CD4-positive, alpha-beta T cell treated with Interleukin-17A for 4 hours (primary cell): ENCODE measurements at regions not wholly inside any gene's neighbourhood (a gene's known extent, or its start where the extent isn't known, plus 50 kb on each side); places are given as distances from the start of the nearest gene placed in this dataset.

Experiments
- DNase-seq: peaks from one replicate; pipeline ENCODE4 v3.0.0-alpha.2; 2020; ENCODE audit warnings: mixed read lengths

DNA sequence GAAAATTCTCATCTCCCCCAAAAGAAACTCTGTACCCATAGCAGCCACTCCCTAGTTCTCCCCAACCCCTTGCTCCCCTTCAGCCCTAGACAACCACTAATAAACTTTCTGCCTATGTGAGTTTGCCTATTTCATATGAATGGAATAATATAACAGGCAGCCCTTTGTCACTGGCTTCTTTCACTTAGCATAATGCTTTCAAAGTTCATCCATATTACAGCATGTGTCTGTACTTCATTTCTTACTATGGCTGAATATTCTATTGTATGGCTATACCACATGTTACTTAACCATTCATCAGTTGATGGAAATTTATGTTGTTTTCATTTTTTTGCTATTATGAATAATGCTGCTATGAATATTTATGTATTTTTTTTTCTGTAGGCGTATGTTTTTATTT is 442.9 kb downstream of the SLC4A3 start:
- no peak for DNase-seq

- no peak for DNase-seq
These were observed 444.3 kb downstream of the SLC4A3 start for GRCh38 chr2:220071696-220072095.

DNA sequence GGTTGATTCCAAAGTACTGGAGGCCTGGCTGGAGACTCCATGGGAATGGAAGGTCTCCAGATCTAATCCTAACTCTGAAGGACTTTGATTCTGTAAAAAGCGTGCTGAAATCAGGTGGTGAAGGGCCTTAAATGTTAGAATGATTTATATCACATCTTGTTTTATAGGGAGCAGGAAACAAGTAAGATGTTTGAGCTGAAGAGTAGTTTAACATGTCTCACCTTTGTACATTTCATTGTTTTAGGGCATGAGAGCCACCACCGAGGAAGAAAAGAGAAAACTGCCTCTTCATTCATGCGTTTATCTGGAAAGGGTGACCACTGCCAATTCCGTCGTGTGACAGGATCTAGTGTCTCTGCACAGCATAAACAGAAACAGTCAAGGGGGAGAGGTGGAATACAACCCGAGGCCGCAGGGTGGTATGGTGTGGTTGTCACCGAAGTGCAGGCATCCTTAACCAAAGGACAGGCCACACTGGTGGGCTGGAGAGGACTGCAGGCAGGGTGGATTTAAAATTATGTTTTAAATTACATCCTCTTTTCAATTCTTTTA is 445.3 kb downstream of the SLC4A3 start:
- no peak for DNase-seq

- no peak for DNase-seq
These were observed 448.4 kb downstream of the SLC4A3 start for GRCh38 chr2:220075835-220076234.

GRCh38 chr2:220076734-220077133 is 449.3 kb downstream of the SLC4A3 start:
- DNase-seq = no peak

DNA sequence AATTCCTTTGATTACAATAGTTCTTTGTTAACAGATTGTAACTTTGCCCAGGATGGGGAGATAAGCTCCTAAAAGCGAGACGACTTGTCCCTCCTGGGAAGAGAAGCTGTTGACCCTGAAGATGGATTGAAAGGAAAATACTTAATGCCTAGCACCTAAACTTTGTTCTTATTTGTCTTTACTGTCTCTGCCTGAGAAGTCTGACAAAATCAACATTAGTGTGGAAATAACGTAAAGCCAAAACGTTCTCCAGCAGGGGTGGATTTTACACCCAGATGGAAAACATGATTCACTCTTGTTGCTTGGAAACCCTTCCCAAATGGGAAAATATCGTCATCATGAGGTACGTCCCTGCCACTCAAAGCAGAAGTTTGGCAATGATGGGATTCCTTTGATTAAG is 450.1 kb downstream of the SLC4A3 start:
- DNase-seq = no peak

DNA sequence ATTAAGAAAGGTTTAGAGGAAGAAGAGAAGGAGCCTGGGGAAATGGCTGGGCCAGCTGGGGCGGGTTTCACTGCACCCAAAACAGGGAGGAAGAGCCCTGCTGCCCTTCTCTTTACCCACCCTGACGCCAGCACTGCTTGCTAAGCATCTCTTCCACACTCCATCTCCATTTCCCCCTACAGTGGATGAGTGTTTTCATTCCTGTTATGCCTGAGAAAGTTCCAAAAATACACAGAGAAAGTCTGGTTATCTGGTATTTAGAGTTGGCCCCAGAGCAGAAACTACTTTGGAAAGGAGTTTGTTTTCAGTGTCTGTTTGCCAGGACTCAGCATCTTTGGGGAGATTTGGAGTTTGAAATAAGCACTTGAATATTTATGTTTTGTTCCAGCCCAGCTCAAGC is 451.0 kb downstream of the SLC4A3 start:
- no peak for DNase-seq

- no peak for DNase-seq
These were observed 452.2 kb downstream of the SLC4A3 start for GRCh38 chr2:220079595-220079994.

DNA sequence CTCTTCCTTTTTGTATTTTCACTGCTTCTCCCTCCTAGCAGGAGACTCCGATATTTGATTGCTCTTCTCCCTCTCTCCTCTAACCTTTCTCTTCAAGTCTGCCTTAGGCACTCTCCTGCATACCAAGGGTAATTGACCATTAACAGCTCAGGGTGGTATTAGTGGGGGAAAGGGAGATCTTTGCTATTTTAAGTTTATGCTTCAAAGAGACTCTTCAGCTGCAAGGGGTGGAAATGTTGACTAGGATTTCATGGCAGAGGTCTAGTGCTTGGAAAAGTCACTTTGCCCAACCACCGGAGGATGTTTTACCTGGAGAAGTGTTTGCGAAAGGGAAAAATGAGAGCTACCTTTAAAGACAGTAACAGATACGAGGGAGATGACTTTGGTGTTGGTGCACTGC is 453.7 kb downstream of the SLC4A3 start:
- no peak for DNase-seq

DNA sequence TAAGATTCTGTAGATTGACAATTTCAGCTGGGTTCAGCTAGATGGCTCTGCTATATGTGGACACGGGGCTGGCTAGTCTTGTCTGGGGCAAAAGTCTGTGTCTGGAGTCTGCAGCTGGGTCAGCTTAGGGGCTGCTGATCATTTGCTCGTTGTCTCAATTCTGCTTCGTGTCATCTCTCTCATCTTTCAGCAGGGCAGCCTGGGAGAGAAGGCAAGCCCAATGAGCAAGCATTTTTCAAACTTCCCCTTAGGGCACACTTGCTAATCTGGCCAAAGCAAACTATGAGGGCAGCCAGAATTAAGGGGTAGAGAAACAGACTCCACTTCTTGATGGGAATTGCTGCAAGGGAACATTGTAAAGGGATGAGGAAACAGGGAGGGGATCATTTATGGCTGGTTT is 462.6 kb downstream of the SLC4A3 start:
- DNase-seq = no peak

DNA sequence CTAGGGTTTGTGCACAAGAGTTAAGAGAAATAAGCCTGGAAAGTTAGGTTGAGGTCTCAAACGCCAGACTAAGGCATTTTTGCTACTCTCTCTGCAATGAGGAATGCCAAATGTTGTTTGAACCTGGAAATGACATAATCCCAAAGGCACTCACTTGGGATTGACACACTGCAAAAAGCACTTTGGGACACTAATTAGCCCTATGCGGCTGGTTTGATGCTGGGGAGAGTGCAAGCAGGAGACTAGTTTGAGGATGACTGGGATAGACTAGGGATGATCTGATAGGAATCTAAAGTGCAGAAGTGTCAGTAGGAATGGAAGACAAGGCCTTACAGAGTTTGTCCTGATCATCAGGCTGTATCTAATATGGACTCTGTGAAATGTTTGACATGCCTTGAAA is 469.0 kb downstream of the SLC4A3 start:
- no peak for DNase-seq

- no peak for DNase-seq
These were observed 474.6 kb downstream of the SLC4A3 start for GRCh38 chr2:220101980-220102379.

GRCh38 chr2:220103596-220103995 is 476.2 kb downstream of the SLC4A3 start:
- no peak for DNase-seq

DNA sequence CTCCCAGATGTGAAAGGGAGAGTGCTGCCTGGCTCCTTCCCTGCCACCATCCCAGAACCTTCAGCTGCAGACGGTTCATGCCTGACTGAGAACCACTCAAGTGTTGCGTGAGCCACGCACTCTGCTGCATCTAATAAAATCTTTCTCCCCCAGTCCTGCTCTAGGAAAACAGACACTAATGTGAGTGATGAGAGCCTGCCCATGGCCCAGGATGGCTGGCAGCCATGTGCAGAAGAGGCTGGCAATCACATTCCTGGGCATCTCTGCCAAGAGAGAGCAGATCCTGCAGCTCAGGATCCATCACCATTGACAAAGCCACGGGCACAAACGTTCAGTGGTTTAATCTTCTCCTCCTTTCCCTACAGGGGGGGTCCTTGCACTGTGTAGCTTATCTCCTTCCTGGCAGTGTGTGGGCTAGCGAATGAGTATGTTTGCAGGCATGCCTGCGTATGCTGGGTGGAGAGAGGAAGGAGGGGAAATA is 477.5 kb downstream of the SLC4A3 start:
- DNase-seq = no peak

GRCh38 chr2:220106065-220106464 is 478.6 kb downstream of the SLC4A3 start:
- DNase-seq = no peak

DNA sequence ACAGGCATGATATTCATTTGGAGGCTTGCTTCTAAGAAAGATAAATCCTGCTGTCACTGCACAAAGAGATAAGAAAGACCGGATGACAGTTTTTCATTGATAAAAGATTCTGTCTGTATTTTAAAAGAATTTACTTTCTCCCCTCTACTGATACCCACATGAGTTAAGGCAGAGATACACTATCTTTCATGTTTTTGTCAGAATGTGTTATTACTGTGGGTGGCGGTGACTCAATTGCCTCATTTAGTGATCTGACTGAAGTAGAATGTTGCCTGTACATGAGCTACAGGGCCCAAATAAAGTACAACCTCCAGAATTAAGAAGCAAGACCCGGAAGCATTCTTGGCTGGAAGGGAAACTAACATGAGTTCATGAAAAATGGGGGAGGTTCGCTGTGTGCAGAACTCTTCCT is 480.0 kb downstream of the SLC4A3 start:
- no peak for DNase-seq

DNA sequence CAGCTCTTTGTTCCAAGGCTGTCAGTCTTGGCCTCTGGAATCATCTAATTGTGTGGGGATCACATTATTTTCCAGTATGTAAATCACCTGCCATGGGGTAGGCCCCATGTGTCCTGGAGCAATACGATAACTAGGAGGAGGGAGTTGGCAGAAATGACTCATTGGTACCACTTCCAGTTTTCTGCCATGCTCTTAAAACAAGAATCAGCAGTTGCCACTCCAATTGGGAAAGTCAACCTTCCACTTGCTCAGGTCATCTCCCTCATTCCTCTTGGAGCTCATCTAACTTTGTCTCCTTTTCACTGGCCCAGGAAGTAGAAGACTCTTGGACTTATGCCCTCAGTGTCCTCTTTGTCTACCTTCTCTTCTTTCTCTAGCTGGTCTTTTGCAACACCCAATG is 487.0 kb downstream of the SLC4A3 start:
- DNase-seq = no peak

GRCh38 chr2:220117025-220117424 is 489.6 kb downstream of the SLC4A3 start:
- no peak for DNase-seq

DNA sequence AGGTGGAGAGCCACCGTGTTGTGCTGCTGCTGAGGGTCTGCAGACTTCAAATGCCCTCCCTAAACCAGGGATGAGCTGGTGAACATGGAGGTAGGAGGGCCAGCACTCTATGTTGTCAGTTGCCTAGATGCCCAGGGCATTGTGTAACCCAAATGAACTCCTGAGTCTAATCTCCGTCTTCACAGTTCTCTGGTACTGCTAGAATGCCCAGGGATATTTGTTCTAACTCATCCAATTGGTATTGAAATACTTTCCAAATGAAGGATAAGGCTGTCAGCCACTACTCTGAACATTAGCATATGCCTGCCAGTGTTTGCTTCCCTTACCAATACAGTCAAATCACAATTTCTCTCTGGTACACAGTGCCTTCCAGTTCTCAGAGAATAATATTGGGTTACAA is 492.6 kb downstream of the SLC4A3 start:
- DNase-seq = no peak

- DNase-seq = no peak
These were observed 496.3 kb downstream of the SLC4A3 start for GRCh38 chr2:220123751-220124150.

DNA sequence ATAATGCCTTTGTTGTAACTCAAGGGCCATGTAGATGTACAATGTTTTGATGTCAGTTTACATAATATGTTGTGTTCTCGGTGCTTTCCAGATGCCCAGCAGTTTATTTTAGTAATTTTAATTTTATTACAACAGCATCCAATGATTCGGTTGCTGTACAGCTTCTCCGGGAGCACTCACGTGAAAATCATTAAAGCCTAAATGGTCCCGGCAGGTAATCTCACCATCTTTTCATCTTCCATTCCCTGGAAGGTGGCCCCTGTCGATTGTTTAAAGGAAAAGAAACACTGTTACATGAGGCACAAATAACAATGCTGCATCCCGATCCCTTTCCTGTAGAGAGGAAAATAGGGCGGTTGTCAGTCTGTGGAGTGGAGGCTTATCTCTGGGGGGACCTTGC is 498.1 kb downstream of the SLC4A3 start:
- no peak for DNase-seq

DNA sequence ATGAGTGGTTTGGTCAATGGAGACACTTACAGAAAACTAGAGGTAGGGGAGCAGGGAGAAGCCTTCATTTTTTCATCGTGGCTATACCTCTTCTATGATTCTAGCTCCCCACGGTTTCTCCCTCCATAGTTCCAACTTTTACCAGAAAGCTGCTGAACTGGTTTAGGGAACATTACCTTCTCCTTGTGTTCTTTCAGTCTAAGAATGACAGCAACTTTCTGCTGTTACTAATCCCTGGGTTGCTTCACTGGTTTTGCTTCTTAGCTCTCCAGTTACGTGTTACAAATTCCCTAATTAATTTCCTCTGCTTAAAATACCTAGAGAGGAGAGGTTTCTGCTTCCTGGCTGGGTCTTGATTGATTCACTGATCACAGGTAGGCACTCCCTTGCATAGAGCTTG is 499.9 kb downstream of the SLC4A3 start:
- no peak for DNase-seq

DNA sequence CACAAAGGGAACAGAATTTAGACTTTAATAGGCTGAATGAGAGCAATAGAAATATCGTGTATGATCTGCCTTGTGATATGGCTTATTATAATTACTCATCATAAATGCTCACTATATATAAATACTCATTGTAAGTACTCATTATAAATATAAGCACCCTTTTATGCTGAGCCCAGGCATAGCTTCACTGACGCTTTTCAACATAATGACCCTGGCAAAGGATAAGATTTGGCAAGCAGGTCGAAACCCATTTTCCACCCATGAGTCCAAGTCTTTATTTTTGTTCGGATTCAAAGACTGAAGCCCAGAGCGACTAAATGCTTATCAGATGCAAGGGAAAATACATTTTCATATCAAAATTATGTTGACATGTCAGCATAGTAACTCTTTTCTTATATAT is 500.4 kb downstream of the SLC4A3 start:
- DNase-seq = no peak

GRCh38 chr2:220129391-220129790 is 502.0 kb downstream of the SLC4A3 start:
- no peak for DNase-seq

DNA sequence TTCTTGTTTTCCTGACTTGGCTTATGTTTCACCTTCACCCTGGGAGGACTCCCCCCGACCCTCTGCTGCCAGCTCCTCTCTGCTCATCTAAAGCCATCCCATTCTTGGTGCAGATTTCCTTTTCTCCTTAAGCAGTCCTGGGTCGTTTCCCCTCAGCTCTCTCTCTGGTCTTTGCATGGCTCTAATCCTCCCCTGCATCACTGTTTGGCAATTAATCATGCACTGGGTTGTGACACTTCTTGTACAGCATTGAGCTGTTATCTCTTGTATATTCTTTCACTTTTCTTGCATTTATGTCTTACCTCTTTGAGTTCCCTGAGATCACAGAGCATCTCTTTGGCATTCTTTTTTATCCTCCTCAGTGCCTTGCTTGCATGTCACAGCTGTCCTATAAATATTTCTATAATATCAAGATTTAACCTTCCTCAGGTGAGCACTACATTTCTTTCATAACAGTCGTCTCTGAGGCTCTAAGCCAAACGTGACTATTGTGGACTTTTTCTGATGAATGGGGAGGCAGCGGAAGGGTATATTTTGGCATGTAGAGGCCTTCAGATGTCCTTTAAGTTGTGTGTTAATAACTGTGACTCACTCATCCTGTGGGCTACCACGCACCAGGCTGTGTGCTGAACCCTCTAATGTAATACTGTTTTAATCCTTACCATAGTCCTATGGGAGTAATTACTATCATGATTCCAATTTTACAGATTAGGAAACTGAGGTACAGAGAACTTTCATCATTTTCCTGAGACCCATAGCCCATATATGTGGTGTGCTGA is 507.5 kb downstream of the SLC4A3 start:
- DNase-seq = no peak
